Activated CD8-positive, alpha-beta memory T cell treated with anti-CD3 and anti-CD28 coated beads for 36 hours (primary cell): ENCODE measurements at regions not wholly inside any gene's neighbourhood (a gene's known extent, or its start where the extent isn't known, plus 50 kb on each side); places are given as distances from the start of the nearest gene placed in this dataset.

ENCODE experiments used
- CTCF ChIA-PET: fragments of 350-600 bp; sonication (Branson Sonifier 250); formaldehyde crosslinking; loops from one replicate; lab custom pipeline; 2021; ENCODE audit warnings: antibody characterized with exemption; lab: Charles Lee
- POLR2A ChIA-PET: fragments of 350-600 bp; sonication (Branson Sonifier 250); formaldehyde crosslinking; loops from one replicate; lab custom pipeline; 2021; ENCODE audit warnings: antibody characterized with exemption; lab: Charles Lee

DNA sequence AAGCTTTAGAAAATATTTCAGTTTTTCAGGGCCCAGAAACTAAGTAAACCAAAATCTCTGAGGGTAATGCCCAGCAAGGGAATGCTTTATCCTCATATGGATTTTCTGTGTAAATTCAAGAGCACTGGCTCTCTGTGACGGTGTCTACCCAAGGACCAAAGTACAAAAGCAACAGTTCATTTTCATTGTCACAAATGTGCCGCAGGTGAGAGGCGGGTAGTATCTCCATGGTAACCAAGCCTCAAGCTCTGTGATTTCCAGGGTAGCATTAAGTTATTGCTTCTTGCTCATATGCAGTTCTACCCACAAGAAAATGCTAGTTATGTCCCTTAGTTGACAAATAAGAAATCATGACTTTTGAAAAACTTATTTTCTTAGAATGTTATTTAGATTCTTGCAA, 164.3 kb downstream of the MTRR start:
- ChIA-PET CTCF (no interaction called here), POLR2A (no interaction called here)

DNA sequence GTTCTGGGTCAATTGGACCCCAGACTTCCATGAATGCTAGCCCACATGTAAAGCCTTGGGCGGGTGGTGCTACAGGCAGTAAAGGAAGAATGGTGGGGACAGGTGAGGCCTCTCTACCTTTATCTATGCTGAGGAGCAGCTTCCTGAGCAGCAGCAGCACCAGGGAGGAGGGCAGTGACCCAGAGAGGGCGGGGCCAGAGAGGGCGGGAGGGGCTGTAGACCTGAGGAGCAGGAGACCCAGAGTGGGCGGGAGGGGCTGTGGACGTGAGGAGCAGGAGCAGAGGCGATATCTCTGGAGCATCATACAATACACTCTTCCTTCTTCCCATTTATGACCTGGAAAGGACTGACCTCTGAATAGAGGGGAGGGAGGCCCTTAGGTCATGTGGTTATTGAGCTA, 165.9 kb downstream of the MTRR start:
- ChIA-PET CTCF (no interaction called here), POLR2A (no interaction called here)

DNA sequence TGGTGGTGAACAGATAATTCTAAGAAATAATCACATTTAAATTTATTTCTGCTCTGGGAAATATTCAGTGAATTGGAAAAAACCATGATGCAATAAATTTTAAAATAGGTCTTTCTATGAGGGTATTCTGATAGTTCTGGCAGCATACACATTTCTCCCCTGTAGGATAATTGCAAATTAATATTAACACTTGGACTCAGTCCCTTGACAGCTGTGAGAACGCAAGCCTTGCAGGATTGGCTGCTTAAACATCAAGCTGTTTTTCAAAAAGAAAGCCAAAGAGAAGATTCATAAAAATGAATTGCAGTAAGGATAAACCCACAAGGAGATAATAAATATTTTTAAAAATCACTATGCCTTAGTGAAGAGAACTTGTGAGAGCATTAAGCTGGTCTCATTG, 180.0 kb downstream of the MTRR start:
- ChIA-PET CTCF (no interaction called here), POLR2A (no interaction called here)

DNA sequence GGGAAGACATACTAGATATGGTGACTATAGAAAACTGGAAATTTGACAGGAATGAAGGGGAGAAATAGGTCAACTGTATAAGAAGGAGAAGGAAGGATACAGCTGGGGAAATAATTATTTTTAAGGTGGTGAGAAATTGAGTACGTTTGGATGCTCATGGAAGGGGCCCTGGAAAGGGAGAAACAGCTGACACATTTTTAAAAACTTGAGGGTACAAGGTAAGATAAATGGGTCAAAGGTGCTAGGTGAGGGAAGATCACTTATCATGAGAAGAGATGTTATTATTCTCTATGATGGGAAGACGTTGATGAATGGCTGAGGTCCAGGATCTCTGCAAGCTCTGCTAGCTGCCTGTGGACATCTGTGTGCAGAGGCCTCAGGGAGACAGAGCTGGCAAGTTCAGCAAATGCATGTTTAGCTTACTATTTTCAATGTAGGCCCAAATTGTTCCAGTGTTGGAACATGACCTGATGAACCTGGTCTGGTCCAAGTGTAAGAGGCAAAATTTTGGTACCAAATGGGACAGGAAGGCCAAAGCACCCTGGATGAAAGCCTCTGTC, 181.7 kb downstream of the MTRR start:
- ChIA-PET POLR2A (no interaction called here), CTCF (no interaction called here)

DNA sequence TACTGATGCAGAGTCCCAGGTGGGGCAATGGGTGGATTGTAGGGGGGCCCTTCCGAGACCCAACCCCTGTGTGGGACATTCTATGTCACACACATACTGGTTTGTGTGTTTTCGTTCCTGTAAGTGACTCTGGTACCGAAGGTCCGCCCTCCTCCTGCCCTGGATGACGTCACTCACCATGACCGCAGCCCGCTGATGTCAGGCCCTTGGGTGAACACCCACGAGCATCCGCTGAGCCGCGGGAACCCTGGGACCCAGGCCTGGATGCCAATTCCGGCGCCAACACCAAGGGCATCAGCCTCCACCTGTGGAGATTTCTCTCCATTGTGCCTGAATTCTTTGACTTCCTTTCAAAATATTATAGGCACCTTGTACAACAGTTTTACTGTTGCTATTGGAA, 184.3 kb downstream of the MTRR start:
- ChIA-PET CTCF (no interaction called here), POLR2A (no interaction called here)

DNA sequence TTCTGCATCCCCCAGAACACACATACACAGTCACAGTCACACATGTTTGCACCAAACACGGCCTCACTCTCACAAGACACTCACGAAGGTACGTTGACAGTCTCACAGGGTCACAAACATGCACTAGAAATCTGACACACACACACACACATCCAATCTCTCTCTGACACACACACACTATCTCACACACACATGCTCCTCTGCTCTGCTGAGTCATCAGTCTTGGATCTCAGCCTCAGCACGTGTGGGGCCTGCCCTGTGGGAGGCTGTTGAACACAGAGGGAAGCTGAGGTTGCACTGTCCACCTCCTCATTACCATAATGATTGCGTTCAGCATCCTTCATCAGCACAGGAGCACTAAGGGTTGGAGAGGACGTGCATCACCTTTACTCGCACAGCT, 188.8 kb downstream of the MTRR start:
- CTCF ChIA-PET, result no interaction called here

DNA sequence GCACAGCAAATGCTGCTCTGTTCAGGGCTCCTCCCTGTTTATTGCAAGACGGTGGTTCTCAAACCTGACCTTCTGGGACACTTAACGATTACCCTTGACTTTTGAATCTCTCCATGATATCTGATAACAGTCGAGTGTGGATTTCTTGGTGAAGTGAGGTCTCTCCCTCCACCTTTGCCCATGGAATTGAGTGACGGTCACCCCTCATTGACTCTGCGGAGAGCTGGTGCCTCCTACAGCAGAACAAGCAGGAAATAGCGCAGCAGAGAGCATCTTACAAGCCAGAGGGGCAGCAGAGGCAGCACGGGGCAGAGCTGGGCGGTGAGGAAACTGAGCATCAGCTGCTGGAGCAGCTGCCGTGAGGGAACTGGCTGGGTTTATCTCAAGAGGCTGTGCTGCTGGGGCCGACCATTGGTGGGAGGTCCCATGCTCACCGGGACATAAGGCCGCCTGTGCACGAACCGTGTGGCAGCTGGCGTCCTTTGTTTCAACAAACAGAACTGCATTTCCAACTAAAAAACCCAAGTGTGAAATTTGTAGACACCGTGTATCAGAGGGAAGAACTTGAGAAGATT, 189.8 kb downstream of the MTRR start:
- POLR2A ChIA-PET, result no interaction called here
- CTCF ChIA-PET, result no interaction called here

More for the DNA sequence above, 188.8 kb downstream of the MTRR start:
- POLR2A ChIA-PET, result no interaction called here

DNA sequence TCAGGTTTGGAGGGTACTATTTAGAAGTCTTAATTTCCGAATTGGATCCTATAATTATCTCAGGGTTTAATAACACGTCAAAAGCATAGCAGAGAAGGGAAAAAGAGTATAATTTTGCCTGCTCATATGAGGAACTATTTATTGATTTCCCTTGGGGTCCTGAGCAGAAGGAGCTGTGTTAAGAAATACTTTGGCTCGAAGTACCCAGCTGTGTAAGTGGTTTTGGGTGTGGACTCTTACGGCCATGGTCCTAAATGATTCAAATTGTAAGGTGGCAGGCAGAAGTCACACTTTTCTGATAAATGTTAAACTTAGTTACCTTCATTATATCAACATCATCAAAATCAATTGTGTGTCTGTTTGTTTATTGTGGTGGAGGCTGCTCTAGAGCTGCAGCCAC, 190.4 kb downstream of the MTRR start:
- ChIA-PET POLR2A (no interaction called here), CTCF (no interaction called here)

DNA sequence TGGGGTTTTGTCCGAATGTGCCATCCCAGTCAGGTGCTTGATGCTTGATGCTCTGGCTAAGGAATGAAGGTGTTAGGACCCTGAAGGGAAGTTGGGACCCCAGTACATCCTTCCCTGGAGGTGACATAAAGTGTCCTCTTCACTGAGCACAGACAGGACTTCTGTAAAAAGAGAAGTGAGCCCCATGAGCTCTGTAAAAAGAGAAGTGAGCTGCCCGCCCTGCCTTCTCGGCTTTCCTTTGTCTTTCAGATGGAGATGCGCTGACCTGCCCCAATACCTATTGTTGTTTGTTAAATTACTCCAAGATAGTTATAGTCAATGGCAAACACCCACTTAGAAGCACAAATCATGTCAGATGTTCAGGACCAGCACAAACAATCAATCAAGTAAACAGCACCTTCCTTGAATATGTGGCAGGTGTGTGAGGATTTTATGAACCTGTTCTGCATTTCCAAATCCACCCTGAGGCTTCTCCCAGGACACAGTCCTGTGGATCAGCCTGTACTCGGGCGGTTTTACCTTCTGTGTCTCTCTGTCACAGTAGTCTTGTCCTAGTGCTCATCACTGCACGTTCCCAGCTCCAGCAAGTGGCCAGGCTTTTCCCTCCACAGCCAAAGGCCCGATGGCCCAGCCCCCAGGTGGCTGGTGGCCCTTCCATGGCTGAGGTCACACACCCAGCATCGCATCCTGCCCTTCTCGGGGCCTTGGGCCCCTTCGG, 191.4 kb downstream of the MTRR start:
- ChIA-PET POLR2A (no interaction called here), CTCF (interaction anchor here (1.1 kb wide), 1 partner anchor 61 kb away, joined by 3 read pairs; no protein-coding TSS in a partner anchor)

DNA sequence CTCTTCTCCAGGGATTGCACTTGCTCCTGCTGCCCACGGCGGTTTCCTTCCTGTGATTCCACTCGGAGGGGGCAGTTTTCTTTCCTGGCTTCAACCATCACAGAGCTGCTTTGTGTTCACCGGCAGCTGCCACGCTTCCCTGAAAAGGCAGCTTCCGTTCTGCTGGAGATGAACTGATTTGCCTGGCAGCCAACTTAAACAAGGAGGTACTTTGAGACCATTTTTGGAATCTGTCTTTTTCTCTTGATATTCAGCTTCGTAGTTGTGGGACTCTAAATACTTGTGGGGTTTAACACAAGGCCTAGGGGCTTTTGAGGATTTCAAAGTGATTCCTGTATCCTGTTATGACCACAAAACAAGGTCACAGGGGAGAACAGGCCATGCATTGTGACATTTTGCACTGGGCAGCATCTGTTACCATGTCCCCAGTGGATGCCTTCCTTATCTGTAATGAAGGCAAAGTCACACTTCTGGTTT, 192.0 kb downstream of the MTRR start:
- ChIA-PET CTCF (interaction anchor here (1.1 kb wide), 1 partner anchor 62 kb away, joined by 3 read pairs; no protein-coding TSS in a partner anchor), POLR2A (no interaction called here)

DNA sequence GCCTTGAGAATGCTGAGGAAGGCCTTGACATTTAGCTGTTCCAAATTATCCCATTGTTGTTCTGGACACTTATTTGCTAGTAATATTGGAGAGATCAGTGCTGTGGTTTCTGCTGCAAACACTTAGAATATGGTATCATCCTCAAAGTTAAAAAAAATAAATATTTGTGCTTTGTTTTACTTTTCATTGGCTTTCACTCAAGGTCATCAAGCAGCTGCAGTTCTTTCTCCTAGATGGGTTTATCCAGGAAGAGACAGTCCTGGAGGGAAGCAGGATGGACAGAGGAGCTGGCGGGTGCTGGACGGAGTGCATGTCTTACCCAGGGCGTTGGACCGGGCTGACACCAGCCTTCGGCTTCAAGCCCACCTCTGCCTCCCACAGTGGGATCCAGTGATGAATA, 193.6 kb downstream of the MTRR start:
- CTCF ChIA-PET, result no interaction called here
- POLR2A ChIA-PET, result no interaction called here

DNA sequence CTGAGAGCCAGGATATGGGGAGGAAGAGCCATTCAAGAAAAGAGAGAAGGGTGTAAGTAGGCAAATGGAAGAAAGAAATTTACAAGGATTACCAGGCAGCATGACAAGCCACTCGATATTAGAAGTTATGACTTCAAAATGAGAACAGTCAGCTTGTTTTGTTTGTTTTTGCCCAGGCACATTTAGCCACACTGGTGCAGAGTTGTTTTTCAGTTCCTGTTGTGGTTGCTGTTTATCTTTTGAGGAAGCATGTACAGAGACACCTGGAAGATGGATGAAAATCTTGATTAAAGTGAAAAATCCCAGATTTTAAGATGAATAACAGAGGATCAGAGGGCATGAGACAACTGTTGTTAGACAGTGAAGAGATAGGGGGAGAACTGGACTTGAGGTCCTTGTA, 199.1 kb downstream of the MTRR start:
- POLR2A ChIA-PET, result no interaction called here
- CTCF ChIA-PET, result no interaction called here

DNA sequence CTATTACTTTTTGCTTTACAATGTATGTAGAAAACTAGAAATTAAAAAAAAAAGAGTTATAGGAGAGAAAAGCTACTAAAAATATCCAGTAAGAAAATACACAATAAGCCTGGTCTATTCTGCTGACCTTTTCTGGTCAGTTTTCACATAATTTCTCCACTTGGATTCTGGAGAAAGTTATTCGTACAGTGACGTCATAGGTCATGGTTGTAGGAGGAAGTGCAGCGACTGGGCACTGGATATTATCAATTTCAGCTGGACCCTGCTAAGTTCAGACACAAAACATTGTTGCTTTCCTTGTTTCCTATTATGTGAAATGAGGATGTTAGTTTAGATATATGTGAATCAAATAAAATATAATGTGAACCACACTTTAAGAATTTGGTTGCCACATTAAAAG, 201.2 kb downstream of the MTRR start:
- ChIA-PET CTCF (no interaction called here), POLR2A (no interaction called here)

DNA sequence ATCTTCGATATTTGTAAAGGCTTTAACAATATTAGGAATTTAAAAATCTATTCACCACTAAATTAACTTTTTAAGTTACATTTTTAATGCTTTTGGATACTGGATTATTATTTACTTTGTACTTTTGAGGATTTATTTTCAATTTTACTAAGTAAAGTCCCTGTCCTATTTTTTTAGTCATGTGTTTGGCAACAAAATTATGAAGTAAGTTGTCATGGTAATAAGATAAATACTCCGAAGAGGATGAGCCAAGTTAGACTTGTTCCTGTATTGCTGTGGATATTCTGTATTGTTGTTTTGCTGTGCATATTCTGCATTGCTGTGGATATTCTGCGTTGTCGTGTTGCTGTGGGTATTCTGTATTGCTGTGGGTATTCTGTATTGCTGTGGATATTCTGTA, 210.1 kb downstream of the MTRR start:
- CTCF ChIA-PET, result no interaction called here
- POLR2A ChIA-PET, result no interaction called here

DNA sequence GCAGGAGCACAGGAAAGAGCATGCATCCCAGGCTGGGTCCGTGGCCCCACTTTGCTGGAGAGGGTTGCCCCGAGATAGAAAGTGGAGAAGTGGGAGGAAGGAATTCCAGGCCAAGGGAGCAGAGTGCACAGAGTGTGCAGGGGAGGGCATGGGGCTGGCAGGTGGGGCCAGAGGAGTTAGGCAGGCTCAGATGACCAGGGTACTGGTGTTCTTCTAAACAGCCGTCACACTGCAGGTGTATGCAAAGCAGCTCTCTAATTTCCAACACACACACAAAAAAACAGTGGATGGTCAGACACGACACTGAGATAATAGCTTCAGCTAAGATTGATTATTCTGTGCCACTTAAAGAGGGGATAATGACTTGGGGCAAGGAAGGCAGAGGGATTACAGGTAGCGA, 212.2 kb downstream of the MTRR start:
- ChIA-PET POLR2A (no interaction called here), CTCF (no interaction called here)

DNA sequence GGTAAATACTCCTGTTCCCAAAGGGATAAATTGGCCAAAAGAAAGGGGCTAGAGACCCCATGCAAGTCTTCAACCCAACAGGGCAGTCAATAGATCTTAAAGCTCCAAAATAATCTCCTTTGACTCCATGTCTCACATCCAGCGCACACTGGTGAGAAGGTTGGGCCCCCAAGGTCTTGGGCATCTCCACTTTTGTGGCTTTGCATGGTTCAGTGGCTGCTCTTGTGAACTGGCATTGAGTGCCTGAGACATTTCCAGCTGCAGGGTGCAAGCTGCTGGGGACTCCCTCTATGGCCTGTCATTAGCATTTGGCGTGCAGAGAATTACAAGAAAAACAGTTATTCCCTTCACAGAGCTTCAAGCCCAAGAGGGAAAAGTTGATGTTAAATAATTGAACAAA, 224.7 kb downstream of the MTRR start:
- POLR2A ChIA-PET, result no interaction called here
- CTCF ChIA-PET, result no interaction called here

DNA sequence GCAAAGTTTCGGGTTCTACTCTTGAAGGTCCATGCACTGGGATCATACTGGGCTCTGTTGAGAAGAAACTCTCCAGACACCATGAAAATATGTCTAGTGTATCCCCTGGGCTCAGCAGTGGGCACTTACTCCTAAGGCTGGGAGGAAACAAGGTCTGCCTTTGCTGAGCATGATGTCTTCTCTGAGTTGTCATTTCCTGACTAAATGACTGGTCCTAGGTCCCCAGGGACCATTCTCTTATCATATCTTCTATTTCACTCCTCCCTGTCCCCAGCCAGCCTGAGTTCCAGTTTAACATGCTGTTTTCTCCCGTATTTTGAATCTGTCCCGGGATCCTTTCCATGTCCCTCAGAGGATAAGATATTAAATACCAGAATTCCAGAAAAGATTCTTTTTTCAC, 225.4 kb downstream of the MTRR start:
- CTCF ChIA-PET, result no interaction called here

DNA sequence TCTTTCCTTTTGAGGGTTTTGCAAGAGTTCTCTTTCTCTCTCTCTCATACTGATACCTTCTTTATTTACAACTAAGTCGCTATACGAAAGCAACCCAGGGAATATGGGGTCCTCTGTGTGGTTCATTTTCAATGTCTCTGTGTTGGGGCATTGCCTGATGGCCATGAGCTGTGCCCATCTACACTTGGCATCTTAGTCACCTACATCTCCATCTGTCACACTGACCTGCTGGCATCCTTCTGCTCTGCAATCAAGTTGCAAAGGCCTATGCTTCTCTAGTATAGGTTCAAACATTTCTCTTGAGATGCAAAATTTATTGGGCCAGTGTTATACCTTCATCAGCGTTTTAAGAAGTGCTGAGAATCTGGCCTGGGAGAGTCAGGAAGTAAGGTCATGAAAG, 228.2 kb downstream of the MTRR start:
- POLR2A ChIA-PET, result no interaction called here

More for the DNA sequence above, 225.4 kb downstream of the MTRR start:
- POLR2A ChIA-PET, result no interaction called here

DNA sequence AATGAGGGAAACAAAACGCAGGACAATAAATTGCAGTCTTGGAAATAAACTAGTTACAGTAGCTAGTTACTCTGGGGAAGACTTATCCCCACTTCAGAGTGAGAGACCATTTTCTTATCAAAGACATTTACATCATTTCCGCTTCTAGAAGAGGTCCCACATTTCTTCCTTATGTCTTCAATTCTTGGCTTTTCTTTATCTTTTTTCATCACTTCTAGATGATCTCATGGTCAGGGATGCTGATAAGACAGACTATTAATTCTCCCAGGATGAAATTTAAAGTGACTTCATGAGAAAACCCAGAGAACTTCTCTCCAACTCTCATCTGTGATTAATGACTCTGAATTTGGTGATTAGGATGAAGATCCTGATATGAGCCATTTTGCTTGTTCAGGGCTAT, 229.1 kb downstream of the MTRR start:
- POLR2A ChIA-PET, result no interaction called here
- CTCF ChIA-PET, result no interaction called here

More for the DNA sequence above, 228.2 kb downstream of the MTRR start:
- CTCF ChIA-PET, result no interaction called here

DNA sequence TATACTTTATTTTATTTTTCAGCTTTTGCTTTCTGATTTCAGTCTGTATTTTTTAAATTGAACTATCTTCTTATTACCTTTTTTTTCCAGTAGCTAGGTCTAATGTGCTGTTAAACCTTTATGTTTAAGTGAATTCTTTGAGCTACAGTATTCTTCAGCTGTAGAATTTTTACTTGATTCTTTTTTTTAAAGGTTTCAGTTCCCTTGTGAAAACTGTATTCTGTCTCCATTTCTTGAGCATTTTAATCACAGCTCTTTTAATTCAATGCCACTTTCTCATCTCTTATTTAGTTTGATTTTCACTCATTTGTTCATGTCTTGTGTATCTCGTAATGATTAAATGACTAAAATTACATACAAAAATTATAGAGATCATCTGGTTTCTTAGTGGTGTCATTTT, 233.8 kb downstream of the MTRR start:
- ChIA-PET CTCF (no interaction called here), POLR2A (no interaction called here)

DNA sequence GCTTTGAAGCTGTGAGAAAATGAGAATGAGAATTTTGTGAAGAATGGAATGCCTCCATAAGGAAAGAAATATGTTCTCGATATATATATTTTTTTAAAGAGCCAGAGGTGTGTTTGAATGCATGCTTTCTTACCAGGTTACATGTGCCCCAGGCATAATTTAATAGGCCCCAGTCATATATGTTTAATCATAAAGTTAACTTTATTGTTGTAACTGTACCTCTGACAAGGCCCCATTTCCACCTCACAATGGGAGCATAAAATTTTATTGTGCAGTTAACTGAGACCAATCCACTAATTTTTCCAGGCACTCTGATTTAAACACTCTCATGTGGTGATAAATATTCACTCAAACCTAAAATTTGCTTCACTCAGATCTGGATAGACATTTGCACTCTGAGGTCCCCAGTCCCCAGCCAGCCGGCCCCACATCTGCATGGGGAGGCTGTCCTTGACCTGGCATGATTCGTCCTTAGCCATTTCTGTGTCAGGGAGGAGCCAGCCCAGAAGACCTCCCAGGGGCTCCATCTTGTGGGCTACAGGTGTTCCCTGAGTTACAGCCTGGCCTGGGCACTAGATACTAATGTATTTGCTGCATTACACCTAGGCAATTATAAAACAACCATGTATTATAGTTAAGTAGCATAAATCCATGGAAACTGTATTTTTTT, 245.8 kb downstream of the MTRR start:
- POLR2A ChIA-PET, result no interaction called here
- CTCF ChIA-PET, result no interaction called here
